ENCODE measurements at regions not wholly inside any gene's neighbourhood (a gene's known extent, or its start where the extent isn't known, plus 50 kb on each side); places are given as distances from the start of the nearest gene placed in this dataset.

- TF ChIP-seq CTCF (IDR thresholded peaks at IDR 0.05; ENCODE audit: low read depth, low read length, poor library complexity, severe bottlenecking) (no peak), EZH2phosphoT487 (IDR thresholded peaks at IDR 0.05; ENCODE audit: borderline replicate concordance, low read length) (no peak)
Measured at GRCh38 chrX:15017491-15017890, 144.3 kb downstream of the MOSPD2 start.
